H1 (cell line): ENCODE measurements at regions not wholly inside any gene's neighbourhood (a gene's known extent, or its start where the extent isn't known, plus 50 kb on each side); places are given as distances from the start of the nearest gene placed in this dataset.

Source experiments
- CTCF ChIA-PET: fragments of 300-600 bp; sonication (Branson Sonifier 250); formaldehyde crosslinking; loops from one replicate; lab custom pipeline; 2021; ENCODE audit not compliant: partially characterized antibody; lab: Charles Lee
- POLR2A ChIA-PET: fragments of 300-600 bp; sonication (Branson Sonifier 250); formaldehyde crosslinking; loops from one replicate; lab custom pipeline; 2021; ENCODE audit warnings: inconsistent platforms; ENCODE audit not compliant: partially characterized antibody; lab: Charles Lee
- DNase-seq, 2 experiments: peaks; one replicate each; pipeline versions ENCODE4 v3.0.0 to v3.0.0-alpha.2; 2010 to 2022; ENCODE audit warnings: low spot score in 2 of 2, low read depth in 1 of 2, mixed read lengths in 1 of 2
- FAIRE-seq: peaks from 2 replicates; lab custom pipeline; 2011; peaks lifted over from hg19 to GRCh38; lab: Jason Lieb, UNC
- H2AFZ ChIP-seq: 2 replicates; pipeline ENCODE4 v1.8.1; 2012; ENCODE audit warnings: low read length, inconsistent platforms
- H2AK5ac ChIP-seq: 2 replicates; pipeline ENCODE4 v1.6.1; 2013; ENCODE audit warnings: low read depth, low read length
- H2BK120ac ChIP-seq: replicated peaks from 2 replicates; pipeline ENCODE3; 2013; ENCODE audit warnings: low read depth, low read length, inconsistent platforms
- H2BK12ac ChIP-seq: 2 replicates; pipeline ENCODE4 v1.6.1; 2013; ENCODE audit warnings: low read depth, low read length
- H2BK15ac ChIP-seq: 2 replicates; pipeline ENCODE4 v1.6.1; 2013; ENCODE audit warnings: low read length
- H2BK20ac ChIP-seq: 2 replicates; pipeline ENCODE4 v1.6.1; 2013; ENCODE audit warnings: low read length
- H2BK5ac ChIP-seq: 2 replicates; pipeline ENCODE4 v1.6.1; 2013; ENCODE audit warnings: low read depth, low read length
- H3K14ac ChIP-seq: 2 replicates; pipeline ENCODE4 v1.6.1; 2013; ENCODE audit warnings: inconsistent platforms; ENCODE audit not compliant: insufficient read length
- H3K18ac ChIP-seq: 2 replicates; pipeline ENCODE4 v1.6.1; 2013; ENCODE audit warnings: low read length; ENCODE audit errors: extremely low read depth
- H3K23ac ChIP-seq: 2 replicates; pipeline ENCODE4 v1.6.1; 2013; ENCODE audit warnings: inconsistent platforms; ENCODE audit not compliant: insufficient read length
- H3K23me2 ChIP-seq: 2 replicates; pipeline ENCODE4 v1.6.1; 2013; ENCODE audit warnings: low read depth, low read length
- H3K27ac ChIP-seq: 2 replicates; pipeline ENCODE4 v1.6.1; 2011; ENCODE audit warnings: low read depth, low read length, inconsistent platforms
- H3K27me3 ChIP-seq, 4 experiments: replicated peaks in 1 of 4; 1 replicate in 1 of 4; 2 replicates in 3 of 4; pipeline versions ENCODE4 v1.6.1 to v1.8.1; 2011 to 2013; ENCODE audit warnings: low read length in 3 of 4, mild to moderate bottlenecking in 3 of 4, inconsistent platforms in 2 of 4, mixed read lengths in 2 of 4, moderate library complexity in 1 of 4; ENCODE audit not compliant: control insufficient read depth in 3 of 4, insufficient read depth in 3 of 4; ENCODE audit errors: extremely low read depth in 1 of 4
- H3K36me3 ChIP-seq, 4 experiments: 2 replicates each; pipeline versions ENCODE4 v1.6.1 to v1.8.1; 2011 to 2013; ENCODE audit warnings: mild to moderate bottlenecking in 4 of 4, low read length in 3 of 4, moderate library complexity in 2 of 4, control low read depth in 1 of 4, inconsistent platforms in 1 of 4; ENCODE audit not compliant: insufficient read depth in 4 of 4, control insufficient read depth in 2 of 4
- H3K4ac ChIP-seq: replicated peaks from 2 replicates; pipeline ENCODE3; 2013; ENCODE audit warnings: low read length, low read depth, mixed read lengths, inconsistent platforms; ENCODE audit not compliant: insufficient read length
- H3K4me1 ChIP-seq, 4 experiments: replicated peaks in 1 of 4; 1 replicate in 1 of 4; 2 replicates in 3 of 4; pipeline versions ENCODE4 v1.6.1 to v1.8.1; 2011 to 2013; ENCODE audit warnings: low read length in 3 of 4, inconsistent platforms in 2 of 4, mixed read lengths in 1 of 4; ENCODE audit not compliant: insufficient read depth in 4 of 4, control insufficient read depth in 3 of 4
- H3K4me2 ChIP-seq, 2 experiments: 2 replicates each; pipeline versions ENCODE4 v1.6.1 to v1.8.1; 2011 to 2013; ENCODE audit warnings: low read depth in 2 of 2, low read length in 2 of 2, control low read depth in 1 of 2, inconsistent platforms in 1 of 2, mild to moderate bottlenecking in 1 of 2; ENCODE audit not compliant: insufficient read depth in 1 of 2
- H3K4me3 ChIP-seq, 4 experiments: fragments of 200-600, 300-600 bp in 1 of 4; sonication (generic), shearing (Covaris generic), sonication (Bioruptor Twin) in 1 of 4; 2 replicates each; pipeline versions ENCODE4 v1.5.1 to v1.8.1; 2011 to 2016; ENCODE audit warnings: low read length in 4 of 4, low read depth in 3 of 4, control low read depth in 2 of 4, inconsistent platforms in 2 of 4, mild to moderate bottlenecking in 2 of 4, mixed read lengths in 1 of 4, moderate library complexity in 1 of 4; ENCODE audit not compliant: insufficient read depth in 2 of 4; ENCODE audit errors: extremely low read depth in 1 of 4
- H3K56ac ChIP-seq: replicated peaks from 2 replicates; pipeline ENCODE3; 2013; ENCODE audit warnings: low read depth, mild to moderate bottlenecking, mixed read lengths, low read length, inconsistent platforms; ENCODE audit not compliant: insufficient read length
- H3K79me1 ChIP-seq: 2 replicates; pipeline ENCODE4 v1.6.1; 2013; ENCODE audit warnings: low read depth, low read length, control low read depth
- H3K79me2 ChIP-seq, 2 experiments: 2 replicates each; pipeline versions ENCODE4 v1.6.1 to v1.8.1; 2012 to 2013; ENCODE audit warnings: low read length in 2 of 2, mild to moderate bottlenecking in 2 of 2, inconsistent platforms in 1 of 2; ENCODE audit not compliant: insufficient read depth in 2 of 2, control insufficient read depth in 1 of 2
- H3K9ac ChIP-seq, 4 experiments: replicated peaks in 1 of 4; 1 replicate in 1 of 4; 2 replicates in 3 of 4; pipeline versions ENCODE4 v1.6.1 to v1.8.1; 2011 to 2013; ENCODE audit warnings: low read depth in 3 of 4, low read length in 3 of 4, control low read depth in 2 of 4, mild to moderate bottlenecking in 2 of 4, moderate library complexity in 2 of 4, inconsistent platforms in 1 of 4; ENCODE audit errors: extremely low read depth in 1 of 4
- H3K9me3 ChIP-seq, 2 experiments: 2 replicates each; pipeline versions ENCODE4 v1.6.1 to v1.8.1; 2012 to 2013; ENCODE audit warnings: mild to moderate bottlenecking in 2 of 2, moderate library complexity in 2 of 2, control low read depth in 1 of 2, inconsistent platforms in 1 of 2, low read depth in 1 of 2, low read length in 1 of 2, mixed read lengths in 1 of 2; ENCODE audit not compliant: insufficient read depth in 2 of 2
- H4K20me1 ChIP-seq, 2 experiments: replicated peaks in 1 of 2; 2 replicates each; pipeline versions ENCODE3 to v1.8.1; 2011 to 2013; ENCODE audit warnings: inconsistent platforms in 2 of 2, low read length in 2 of 2, mild to moderate bottlenecking in 1 of 2; ENCODE audit not compliant: insufficient read depth in 2 of 2, control insufficient read depth in 1 of 2
- H4K5ac ChIP-seq: 2 replicates; pipeline ENCODE4 v1.6.1; 2013; ENCODE audit warnings: low read length, low read depth, mixed read lengths, inconsistent platforms; ENCODE audit not compliant: insufficient read length
- H4K8ac ChIP-seq: 2 replicates; pipeline ENCODE4 v1.8.0; 2013; ENCODE audit warnings: mild to moderate bottlenecking, moderate library complexity, low read length, inconsistent platforms; ENCODE audit not compliant: insufficient read depth; ENCODE audit errors: extremely low read depth
- H4K91ac ChIP-seq: replicated peaks from 2 replicates; pipeline ENCODE3; 2013; ENCODE audit warnings: low read length, mixed read lengths, inconsistent platforms; ENCODE audit not compliant: insufficient read length
- BACH1 ChIP-seq: IDR thresholded peaks from 2 replicates; pipeline ENCODE4 v1.6.1; 2012; ENCODE audit warnings: low read length, improper control_type of control experiment
- BCL11A ChIP-seq, 2 experiments: IDR thresholded peaks; one replicate each; pipeline ENCODE4 v1.6.1; 2011; ENCODE audit warnings: low read depth in 2 of 2, low read length in 2 of 2, mild to moderate bottlenecking in 2 of 2
- CBX8 ChIP-seq: fragments of 300-800, 300-1000 bp; sonication (generic); IDR thresholded peaks from 2 replicates; pipeline ENCODE4 v1.7.1; 2016; ENCODE audit warnings: low read depth, low read length, borderline replicate concordance
- CHD1 ChIP-seq: IDR thresholded peaks from 2 replicates; pipeline ENCODE4 v1.6.1; 2012; ENCODE audit warnings: low read depth, low read length, improper control_type of control experiment
- CTBP2 ChIP-seq: IDR thresholded peaks from 2 replicates; pipeline ENCODE4 v1.7.0; 2011; ENCODE audit warnings: borderline replicate concordance, mild to moderate bottlenecking, moderate library complexity, mixed read lengths, low read length; ENCODE audit not compliant: insufficient read depth, insufficient read length
- EP300 ChIP-seq, 2 experiments: IDR thresholded peaks; 1 replicate in 1 of 2; 2 replicates in 1 of 2; pipeline ENCODE4 v1.6.1; 2011 to 2012; ENCODE audit warnings: low read depth in 2 of 2, low read length in 2 of 2, mild to moderate bottlenecking in 2 of 2, borderline replicate concordance in 1 of 2, inconsistent platforms in 1 of 2, moderate library complexity in 1 of 2
- HDAC2 ChIP-seq, 2 experiments: fragments of 300-600 bp in 1 of 2; sonication (generic) in 1 of 2; IDR thresholded peaks; 2 replicates each; pipeline ENCODE4 v1.6.1; 2011 to 2012; ENCODE audit warnings: low read depth in 2 of 2, low read length in 2 of 2, mild to moderate bottlenecking in 2 of 2, moderate library complexity in 2 of 2, borderline replicate concordance in 1 of 2, inconsistent platforms in 1 of 2
- PHF8 ChIP-seq: fragments of 200-600 bp; sonication (generic); conservative IDR thresholded peaks from 2 replicates; pipeline ENCODE4 v1.7.1; 2012; ENCODE audit warnings: low read depth, mild to moderate bottlenecking, inconsistent platforms, low read length, moderate library complexity
- POLR2AphosphoS5 ChIP-seq: IDR thresholded peaks from 2 replicates; pipeline ENCODE4 v1.6.1; 2011; ENCODE audit warnings: low read depth, low read length
- RFX5 ChIP-seq: IDR thresholded peaks from 2 replicates; pipeline ENCODE4 v1.6.1; 2011; ENCODE audit warnings: low read depth, low read length, improper control_type of control experiment, borderline replicate concordance
- SAP30 ChIP-seq: fragments of 300-600 bp; sonication (generic); IDR thresholded peaks from 2 replicates; pipeline ENCODE4 v1.7.1; 2012; ENCODE audit warnings: low read length, moderate library complexity, mild to moderate bottlenecking, inconsistent platforms; ENCODE audit not compliant: insufficient read depth, insufficient replicate concordance
- SRF ChIP-seq: IDR thresholded peaks from 2 replicates; pipeline ENCODE4 v1.6.1; 2011; ENCODE audit warnings: mild to moderate bottlenecking, low read depth, low read length, moderate library complexity
- TCF12 ChIP-seq: IDR thresholded peaks from 2 replicates; pipeline ENCODE4 v1.6.1; 2011; ENCODE audit warnings: low read depth, mild to moderate bottlenecking, low read length
- WGBS, 2 experiments: shearing (Covaris generic) in 1 of 2; methylation state at CpG; one replicate each; pipeline versions ENCODE4 v1.1.6 to v1.1.7; 2013 to 2015; ENCODE audit warnings: low lambda C conversion rate in 2 of 2, mixed read lengths in 2 of 2, inconsistent platforms in 1 of 2, low coverage in 1 of 2, missing lambda C conversion rate in 1 of 2; ENCODE audit not compliant: insufficient replicate concordance in 2 of 2, insufficient coverage in 1 of 2, insufficient read length in 1 of 2; ENCODE audit errors: extremely low coverage in 1 of 2, missing lambda C conversion rate in 1 of 2; 5-methylcytosine and 5-hydroxymethylcytosine counted together

DNA sequence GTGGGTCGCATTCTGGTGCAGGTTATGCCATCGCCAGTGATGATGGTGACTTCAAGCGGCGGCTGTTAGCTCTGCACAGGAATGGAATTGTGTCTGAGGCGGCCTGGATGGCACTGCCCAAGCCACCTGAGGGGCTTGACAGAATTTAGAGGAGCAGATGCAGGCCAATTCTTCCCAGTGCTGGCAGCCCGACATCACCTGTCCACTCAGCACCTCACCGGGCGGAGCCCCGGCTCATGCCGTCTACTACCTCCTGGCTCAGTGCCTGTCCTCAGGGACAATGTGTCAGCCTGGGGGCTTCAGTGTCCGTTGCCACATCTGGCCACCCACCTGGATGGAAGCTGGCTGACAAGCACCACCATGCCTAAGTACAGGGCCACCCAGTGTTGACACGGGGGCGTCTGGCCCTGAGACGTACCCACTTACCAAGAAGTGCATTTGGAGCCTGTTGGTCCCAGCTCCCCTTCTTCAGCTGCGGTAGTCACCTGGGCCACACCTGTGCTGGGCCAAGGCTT lies 420.5 kb upstream of the MKI67 start:
- no peaks in the 10 kb centered on the region for H3K9me3 ChIP-seq
- peaks cover 2 to 32% (median 17%) of the 10 kb centered on the region in 4 experiments for H3K4me1 ChIP-seq
- H3K36me3 ChIP-seq = no peaks in the 10 kb centered on the region
- no peaks in the 10 kb centered on the region for H3K79me2 ChIP-seq
- DNase-seq (no peak), FAIRE-seq (no peak)
- no peaks in the 10 kb centered on the region; a peak in 1 of 7 replicates for H3K27me3 ChIP-seq
- H3K4me2 ChIP-seq = no peak overlapping the region
- no peaks in the 10 kb centered on the region for H3K23me2 ChIP-seq
- no peak overlapping the region for H3K4me3 ChIP-seq
- ChIA-PET CTCF (interaction anchor here (1.0 to 1.1 kb wide), 2 partner anchors 9 to 179 kb away, joined by 3 read pairs; no protein-coding TSS in a partner anchor), POLR2A (no interaction called here)
- no peak overlapping the region for H3K23ac ChIP-seq
- no peak overlapping the region for H2BK120ac ChIP-seq
- H4K91ac ChIP-seq = peak overlapping the region; percentile 42
- H3K14ac ChIP-seq = no peak overlapping the region
- no peak overlapping the region for H3K56ac ChIP-seq
- H4K8ac ChIP-seq = peak overlapping the region; percentile 6; the same call in 1 of the 2 replicates
- peak overlapping the region; percentile 62; the same call in 1 of the 2 replicates for H2BK15ac ChIP-seq
- H2BK5ac ChIP-seq = no peak overlapping the region
- WGBS, 2 experiments = 92% methylated on average over 14 of the region's 15 CpGs; no CpG with 5 or more reads in 1 of the 2 experiments
- H3K27ac ChIP-seq = no peak overlapping the region
- H4K20me1 ChIP-seq = no peaks in the 10 kb centered on the region
- no peak overlapping the region for H4K5ac ChIP-seq
- H2AFZ ChIP-seq = no peak overlapping the region
- no peak overlapping the region for H3K9ac ChIP-seq
- H3K79me1 ChIP-seq = no peaks in the 10 kb centered on the region
- H2BK12ac ChIP-seq = peak overlapping the region; percentile 82; the same call in 1 of the 2 replicates
- no peak overlapping the region for H2AK5ac ChIP-seq
- no peak overlapping the region for H3K4ac ChIP-seq
- peak overlapping the region; percentile 38; the same call in 1 of the 2 replicates for H3K18ac ChIP-seq
- H2BK20ac ChIP-seq = peak overlapping the region; percentile 26; the same call in 1 of the 2 replicates
- TF ChIP-seq TCF12 = no peak
- no peak for TF ChIP-seq SAP30
- no peak for TF ChIP-seq POLR2AphosphoS5
- TF ChIP-seq BACH1 = no peak
- TF ChIP-seq CBX8 = no peak
- no peak for TF ChIP-seq SRF
- no peak for TF ChIP-seq RFX5
- TF ChIP-seq EP300 (IDR thresholded peaks at IDR 0.05; ENCODE audit: borderline replicate concordance in 1 of 2, low read depth in 2 of 2, low read length in 2 of 2) = no peak
- TF ChIP-seq CTBP2 = no peak
- TF ChIP-seq PHF8 = no peak
- no peak for TF ChIP-seq BCL11A (IDR thresholded peaks at IDR 0.05; ENCODE audit: low read depth in 2 of 2, low read length in 2 of 2)
- no peak for TF ChIP-seq CHD1
- no peak for TF ChIP-seq HDAC2 (IDR thresholded peaks at IDR 0.05; ENCODE audit: borderline replicate concordance in 1 of 2, low read depth in 2 of 2, low read length in 2 of 2)
